GM23338 (cell line): ENCODE measurements at regions not wholly inside any gene's neighbourhood (a gene's known extent, or its start where the extent isn't known, plus 50 kb on each side); places are given as distances from the start of the nearest gene placed in this dataset.

Source experiments
- CREB1 ChIP-seq: fragments of 250-450 bp; sonication (Bioruptor Pico); IDR thresholded peaks from 2 replicates; pipeline ENCODE4 v1.5.0; 2020; ENCODE audit warnings: low read depth, mild to moderate bottlenecking, moderate library complexity
- CTCF ChIP-seq, 2 experiments: fragments of 200-600 bp in 1 of 2; sonication (generic) in 1 of 2; conservative IDR thresholded peaks; 2 replicates each; pipeline versions ENCODE4 v1.5.1 to v1.6.1; 2016 to 2017; ENCODE audit warnings: antibody characterized with exemption in 2 of 2, low read depth in 2 of 2, mild to moderate bottlenecking in 2 of 2, moderate library complexity in 1 of 2
- ETS1 ChIP-seq: IDR thresholded peaks from 2 replicates; pipeline ENCODE4 v1.6.1; 2016; ENCODE audit warnings: antibody characterized with exemption
- EZH2 ChIP-seq: fragments of 200-600 bp; sonication (generic); IDR thresholded peaks from one replicate; pipeline ENCODE4 v1.8.0; 2017; ENCODE audit warnings: antibody characterized with exemption, mild to moderate bottlenecking, low read depth; ENCODE audit not compliant: unreplicated experiment
- EZH2phosphoT487 ChIP-seq: fragments of 200-600 bp; sonication (generic); IDR thresholded peaks from one replicate; pipeline ENCODE4 v1.8.1; 2018; ENCODE audit warnings: antibody characterized with exemption; ENCODE audit not compliant: unreplicated experiment
- NANOG ChIP-seq: IDR thresholded peaks from 2 replicates; pipeline ENCODE4 v1.6.1; 2016; ENCODE audit warnings: antibody characterized with exemption, borderline replicate concordance
- POLR2AphosphoS5 ChIP-seq: IDR thresholded peaks from 2 replicates; pipeline ENCODE4 v1.6.1; 2016; ENCODE audit warnings: antibody characterized with exemption, low read depth
- REST ChIP-seq: IDR thresholded peaks from one replicate; pipeline ENCODE4 v1.6.1; 2018; ENCODE audit warnings: antibody characterized with exemption; ENCODE audit not compliant: unreplicated experiment
- STAT1 ChIP-seq: IDR thresholded peaks from one replicate; pipeline ENCODE4 v1.6.1; 2016; ENCODE audit warnings: antibody characterized with exemption; ENCODE audit not compliant: unreplicated experiment
- ZNF331 ChIP-seq: fragments of 250-450 bp; sonication (Bioruptor Pico); IDR thresholded peaks from 2 replicates; pipeline ENCODE4 v1.5.0; 2020; ENCODE audit warnings: low read depth, mild to moderate bottlenecking, moderate library complexity

- TF ChIP-seq CTCF (conservative IDR thresholded peaks at IDR 0.05; ENCODE audit: low read depth in 2 of 2): no peak
- TF ChIP-seq EZH2: no peak
- TF ChIP-seq POLR2AphosphoS5: no peak
- no peak for TF ChIP-seq NANOG
- no peak for TF ChIP-seq EZH2phosphoT487
- TF ChIP-seq REST: no peak
- TF ChIP-seq ETS1: no peak
- no peak for TF ChIP-seq ZNF331
- TF ChIP-seq CREB1 (CRISPR knock-in tag): no peak
- no peak for TF ChIP-seq STAT1
Measured at GRCh38 chr9:71590362-71590761, 178.0 kb downstream of the CEMIP2 start.
